OCI-M2 (cell line): ENCODE measurements at regions not wholly inside any gene's neighbourhood (a gene's known extent, or its start where the extent isn't known, plus 50 kb on each side); places are given as distances from the start of the nearest gene placed in this dataset.

Experiments
- DNase-seq: peaks from one replicate; lab custom pipeline; 2025; ENCODE audit not compliant: unreplicated experiment; lab: John Stamatoyannopoulos, UW

- no peak for DNase-seq
Measured at GRCh38 chr5:125154301-125155110, 408.1 kb upstream of the ZNF608 start.

- DNase-seq = no peak
Measured at GRCh38 chr5:125160787-125161502, 414.5 kb upstream of the ZNF608 start.

DNA sequence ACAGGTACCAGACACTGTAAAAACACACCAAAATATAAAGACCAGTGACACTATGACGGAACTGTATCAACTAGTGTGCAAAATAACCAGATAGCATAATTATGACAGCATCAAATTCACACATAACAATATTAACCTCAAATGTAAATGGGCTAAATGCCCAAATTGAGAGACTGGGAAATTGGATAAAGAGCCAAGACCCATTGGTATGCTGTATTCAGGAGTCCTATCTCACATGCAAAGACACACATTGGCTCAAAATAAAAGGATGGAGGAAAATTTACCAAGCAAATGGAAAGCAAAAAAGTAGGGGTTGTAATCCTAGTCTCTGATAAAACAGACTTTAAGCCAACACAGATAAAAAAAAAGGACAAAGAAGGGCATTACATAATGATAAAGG, 416.3 kb upstream of the ZNF608 start:
- no peak for DNase-seq

GRCh38 chr5:125169396-125169795, 423.0 kb upstream of the ZNF608 start:
- no peak for DNase-seq

DNA sequence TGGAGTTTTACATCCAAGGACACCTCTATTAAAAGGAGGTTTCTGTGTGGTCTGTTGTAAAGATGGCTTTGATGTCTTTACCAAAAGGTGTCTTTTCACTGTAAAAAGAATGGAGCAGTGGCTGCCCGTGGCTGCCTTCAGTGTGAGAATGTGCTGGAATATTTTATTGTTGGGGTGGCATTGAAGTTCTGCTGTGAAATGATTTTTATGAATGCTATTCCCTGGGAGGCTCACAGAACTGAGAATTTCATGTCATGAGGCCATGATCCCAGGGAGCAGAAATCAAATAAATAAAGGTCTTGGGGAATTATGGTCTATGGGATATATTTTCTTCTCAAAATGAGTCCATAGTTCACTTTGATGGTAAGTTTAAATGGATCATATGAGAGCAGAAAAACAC, 425.2 kb upstream of the ZNF608 start:
- DNase-seq = no peak

DNA sequence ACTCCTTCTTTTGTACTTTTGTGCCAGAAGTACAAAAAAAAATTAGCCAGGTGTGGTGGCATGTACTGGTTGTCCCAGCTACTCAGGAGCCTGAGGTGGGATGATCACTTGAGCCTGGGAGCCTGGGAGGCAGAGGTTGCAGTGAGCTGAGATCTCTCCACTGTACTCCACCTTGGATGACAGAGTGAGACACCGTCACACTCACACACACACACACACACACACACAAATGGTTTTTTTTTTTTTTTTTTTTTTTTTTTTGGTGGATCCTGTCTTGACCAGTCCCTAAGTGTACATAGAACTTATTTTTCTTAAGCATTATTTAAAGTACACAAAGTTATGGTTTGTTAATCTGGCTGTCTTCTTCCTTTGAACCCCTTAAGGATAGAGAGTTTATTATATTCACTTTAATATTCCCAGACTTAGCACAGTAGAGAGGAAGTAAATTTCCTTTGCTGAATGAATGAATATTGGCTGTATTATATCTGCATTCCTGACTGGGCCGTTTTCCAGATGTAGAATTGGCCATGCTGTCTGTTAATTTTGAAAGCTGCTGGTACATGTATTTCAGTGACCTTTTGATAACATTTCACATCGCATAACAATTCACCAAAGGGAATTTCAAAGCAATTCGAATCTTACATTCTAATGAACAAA, 429.0 kb upstream of the ZNF608 start:
- DNase-seq = no peak

GRCh38 chr5:125176005-125176390, 429.6 kb upstream of the ZNF608 start:
- DNase-seq = no peak

- no peak for DNase-seq
Measured at GRCh38 chr5:125177340-125177739, 430.9 kb upstream of the ZNF608 start.

GRCh38 chr5:125179612-125180011, 433.2 kb upstream of the ZNF608 start:
- DNase-seq = no peak

DNA sequence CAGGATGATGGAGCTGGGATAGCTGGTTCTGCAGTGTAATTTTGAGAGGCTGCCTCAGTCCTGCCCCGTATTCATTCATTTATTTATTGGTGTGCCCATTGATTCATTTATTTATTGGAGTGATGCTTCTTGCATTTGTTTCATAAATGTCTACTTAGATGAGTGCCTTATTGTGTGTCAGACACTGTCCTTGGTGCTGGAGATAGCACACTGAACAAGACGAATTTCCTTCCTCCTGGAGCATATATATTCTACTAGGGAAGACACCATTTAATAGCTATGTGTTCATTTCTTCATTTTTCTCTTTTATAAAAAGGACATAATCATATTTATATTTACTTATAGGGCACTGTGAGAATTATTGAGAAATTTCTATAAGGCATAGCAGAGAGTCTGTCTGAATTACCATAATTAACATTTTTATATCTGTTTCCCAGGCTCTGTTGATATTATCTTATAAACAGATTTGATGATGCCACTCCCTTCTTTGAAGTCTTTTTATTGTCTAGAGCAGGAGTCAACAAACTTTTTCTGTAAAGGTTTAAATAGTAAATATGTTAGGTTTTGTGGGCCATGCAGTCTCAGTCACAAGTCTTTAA, 433.9 kb upstream of the ZNF608 start:
- DNase-seq = no peak

- no peak for DNase-seq
Measured at GRCh38 chr5:125181159-125181558, 434.7 kb upstream of the ZNF608 start.

GRCh38 chr5:125181955-125182354, 435.5 kb upstream of the ZNF608 start:
- DNase-seq = no peak

GRCh38 chr5:125185740-125186139, 439.3 kb upstream of the ZNF608 start:
- no peak for DNase-seq

GRCh38 chr5:125186911-125187375, 440.5 kb upstream of the ZNF608 start:
- DNase-seq = no peak

DNA sequence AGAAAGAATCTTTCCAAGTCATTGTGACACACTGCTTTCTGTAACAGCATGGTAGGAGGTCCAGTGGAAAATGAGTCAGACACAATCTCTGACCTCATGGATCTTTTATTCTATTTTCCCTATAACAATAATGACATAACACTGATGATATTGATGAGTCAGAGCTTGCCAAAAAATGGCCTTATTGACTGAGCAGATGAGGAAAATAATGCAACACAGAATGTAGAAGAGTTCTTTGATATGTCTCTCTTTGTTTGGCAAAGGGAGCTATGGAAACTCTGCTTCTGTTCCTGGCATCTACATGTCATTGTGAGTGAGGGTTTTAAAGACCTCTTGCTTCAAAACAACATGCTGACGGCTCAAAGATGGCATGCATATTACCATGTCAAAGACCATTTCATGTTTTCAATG, 443.1 kb upstream of the ZNF608 start:
- no peak for DNase-seq

- DNase-seq = no peak
Measured at GRCh38 chr5:125190232-125191087, 444.0 kb upstream of the ZNF608 start.

GRCh38 chr5:125194883-125195282, 448.4 kb upstream of the ZNF608 start:
- no peak for DNase-seq

DNA sequence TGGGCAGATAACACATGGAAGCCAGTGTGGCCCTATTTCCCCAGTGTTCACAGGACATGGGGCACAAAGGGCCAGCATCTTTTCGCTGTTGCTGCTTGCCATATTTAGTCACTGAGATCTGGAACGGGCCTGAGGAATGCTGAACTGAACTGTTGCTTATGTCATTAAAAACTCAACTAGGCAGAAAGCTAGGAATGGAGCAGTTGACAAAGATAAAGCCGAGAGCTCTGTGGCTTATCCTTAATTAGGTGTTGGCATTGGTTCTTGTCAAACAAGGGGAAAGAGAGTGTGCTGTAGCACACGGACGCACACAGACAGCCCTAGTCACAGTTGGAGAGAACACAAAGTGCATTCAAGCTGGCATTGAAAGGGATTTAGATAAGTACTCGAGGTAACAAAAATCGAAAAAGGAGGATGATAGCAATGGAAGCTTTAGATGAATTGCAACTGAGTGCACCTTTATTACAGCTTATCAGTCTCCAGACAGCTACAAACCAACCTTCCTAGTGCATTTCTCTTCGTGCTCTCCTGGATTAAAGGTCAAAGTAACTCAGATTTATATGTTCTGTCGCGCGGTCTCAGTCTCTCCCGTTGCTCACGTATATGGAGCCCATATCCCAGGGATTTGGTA, 450.2 kb upstream of the ZNF608 start:
- no peak for DNase-seq

DNA sequence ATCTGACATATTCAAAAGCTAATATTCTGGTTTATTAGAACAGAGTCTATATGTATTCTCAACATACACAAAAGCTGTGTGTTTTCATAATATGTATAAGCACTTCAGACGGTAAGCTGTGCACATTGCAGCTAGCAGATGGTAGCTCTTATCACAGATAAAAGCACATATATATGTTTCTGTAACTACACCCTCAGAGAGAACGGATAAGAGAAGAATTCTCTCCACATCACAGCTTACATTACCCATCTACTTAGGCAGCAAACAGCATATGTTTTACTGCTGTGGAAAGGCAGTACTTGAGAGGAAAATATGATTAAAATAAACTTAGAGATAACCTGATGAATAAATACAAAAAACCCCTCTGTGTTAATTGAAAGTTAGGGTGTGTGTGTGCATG, 450.9 kb upstream of the ZNF608 start:
- DNase-seq = no peak
